Activated CD4-positive, alpha-beta T cell treated with anti-CD3 and anti-CD28 coated beads, Interleukin-2, Interleukin-6, amounts not matched to agents 100 ng/mL and 50 ng/mL, durations not matched to agents 16 hours and 8 hours (primary cell): ENCODE measurements at regions not wholly inside any gene's neighbourhood (a gene's known extent, or its start where the extent isn't known, plus 50 kb on each side); places are given as distances from the start of the nearest gene placed in this dataset.
"Not testable (repeated sequence)": the region's sequence is repeated elsewhere in the genome, so short reads cannot be mapped to it uniquely, and the experiment has no call there.

ENCODE experiments used
- DNase-seq: peaks from one replicate; pipeline ENCODE4 v3.0.0-alpha.2; 2020

- DNase-seq: no peak
Observed at GRCh38 chr12:131464081-131464480, 246.8 kb upstream of the SFSWAP start.

- no peak for DNase-seq
Observed at GRCh38 chr12:131466306-131466705, 244.6 kb upstream of the SFSWAP start.

DNA sequence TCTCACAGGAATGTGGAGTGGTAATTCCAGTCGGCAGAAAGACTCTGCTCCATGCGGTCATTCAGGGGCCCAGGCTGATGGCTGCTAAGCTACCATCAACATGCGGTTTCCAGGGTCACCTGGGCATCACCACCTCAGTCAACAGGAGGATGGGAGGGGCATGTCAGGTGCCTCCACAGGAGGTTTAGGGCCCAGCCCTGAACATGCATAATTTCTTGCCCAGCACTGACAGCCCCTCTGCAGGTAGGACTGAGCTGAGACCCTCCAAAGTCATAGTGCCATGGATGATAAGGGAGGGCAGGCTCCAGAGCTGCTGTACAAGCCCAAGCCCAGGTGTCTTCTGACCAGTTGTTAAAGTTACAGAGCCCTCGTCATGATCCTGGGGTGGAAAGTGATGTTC lies 244.0 kb upstream of the SFSWAP start:
- no peak for DNase-seq

DNA sequence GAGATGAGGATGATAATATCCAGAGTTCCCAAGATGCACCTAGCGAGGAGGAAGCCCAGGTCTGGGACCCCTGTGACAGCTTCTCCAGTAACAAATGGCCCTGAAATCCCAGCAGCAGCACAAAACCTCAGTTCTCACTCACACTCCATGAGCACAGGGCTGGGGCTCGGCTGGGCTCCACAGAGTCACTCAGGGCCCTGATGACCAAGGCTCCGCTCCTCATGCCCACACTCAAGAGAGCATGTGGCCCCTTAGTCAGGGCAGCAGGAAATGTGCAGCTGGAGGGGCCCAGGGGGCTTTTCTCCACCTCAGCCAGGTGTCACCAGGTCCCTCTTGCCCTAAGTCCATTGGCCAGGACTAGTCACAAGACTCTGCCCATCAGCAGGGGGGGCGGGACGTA lies 242.7 kb upstream of the SFSWAP start:
- DNase-seq: no peak

DNA sequence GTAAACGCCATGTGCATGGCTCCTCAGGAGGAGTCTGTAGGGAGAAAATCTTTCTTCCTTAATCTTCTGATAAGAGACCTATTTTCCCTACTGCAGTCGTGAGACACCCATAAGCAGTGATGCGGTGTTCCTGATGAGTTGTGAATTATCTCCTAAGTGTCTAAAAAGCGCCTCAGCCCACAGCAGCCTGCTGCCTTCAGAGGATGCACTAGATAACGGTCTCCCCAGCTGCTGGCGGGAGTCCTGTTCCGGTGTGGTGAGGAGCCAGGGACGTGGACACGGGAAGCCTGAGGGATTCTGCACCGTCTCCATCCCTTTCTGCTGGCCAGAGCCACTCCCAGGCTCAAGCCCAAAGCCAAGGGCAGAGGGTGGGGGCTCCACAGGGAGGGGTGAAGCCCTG lies 240.9 kb upstream of the SFSWAP start:
- not testable (repeated sequence) for DNase-seq

GRCh38 chr12:131471271-131471905 lies 239.5 kb upstream of the SFSWAP start:
- no peak for DNase-seq

DNA sequence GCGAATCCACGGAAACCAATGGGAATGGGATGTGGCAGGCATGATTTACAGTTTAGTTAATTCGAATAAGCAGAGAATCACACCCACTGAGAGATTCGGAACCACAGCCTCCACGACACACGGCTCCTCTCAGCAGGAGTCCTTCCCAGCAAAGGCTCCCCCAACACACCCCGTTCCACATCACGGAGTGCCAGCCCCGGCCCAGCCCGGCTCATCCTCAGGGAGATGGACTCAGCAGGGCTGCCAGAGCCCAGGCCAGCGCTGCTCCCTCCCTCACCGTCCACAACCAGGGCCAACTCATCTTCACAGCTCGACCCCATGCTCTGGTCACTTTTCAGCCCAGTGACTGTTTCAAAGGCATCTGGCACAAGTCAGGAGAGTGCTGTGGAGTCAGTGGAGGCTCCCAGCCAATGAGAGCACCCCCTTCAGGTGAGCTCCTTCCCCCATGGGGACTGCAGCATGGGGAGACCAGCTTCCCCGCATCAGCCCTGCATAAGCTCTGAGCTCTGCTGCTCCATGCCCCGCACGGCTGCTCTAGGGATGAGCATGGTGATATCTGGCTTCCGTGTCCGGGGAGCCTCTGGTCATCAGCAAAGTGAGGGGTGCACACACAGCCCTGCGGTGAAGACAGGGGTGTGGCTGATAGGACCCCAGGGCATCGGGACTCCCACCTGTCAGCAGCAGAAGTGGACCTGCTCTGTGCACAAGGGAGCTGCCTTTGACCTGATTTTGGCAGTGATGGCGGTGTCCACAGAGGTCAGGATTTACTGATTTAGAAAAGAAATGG lies 238.8 kb upstream of the SFSWAP start:
- DNase-seq: no peak

DNA sequence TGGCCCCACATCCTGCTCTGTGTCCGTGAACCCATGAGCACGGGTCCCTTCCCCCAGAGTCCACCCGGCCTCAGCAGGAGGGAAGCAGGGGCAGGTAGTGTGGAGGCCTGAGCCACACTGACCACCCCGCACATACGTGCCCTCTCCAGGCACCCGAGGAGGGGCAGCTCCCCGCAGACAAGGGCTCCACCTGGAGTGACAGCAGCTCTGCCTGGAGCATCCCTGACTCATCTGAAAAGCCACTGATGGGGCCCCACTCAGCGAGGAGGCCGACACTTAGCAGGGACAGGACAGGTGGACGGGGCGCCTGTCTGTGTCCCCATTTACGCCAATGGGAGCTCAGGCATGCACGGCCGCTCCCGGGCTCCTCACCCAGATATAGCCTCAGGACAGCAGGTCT lies 237.6 kb upstream of the SFSWAP start:
- no peak for DNase-seq

- DNase-seq: no peak
Observed at GRCh38 chr12:131473741-131474709, 236.9 kb upstream of the SFSWAP start.

DNA sequence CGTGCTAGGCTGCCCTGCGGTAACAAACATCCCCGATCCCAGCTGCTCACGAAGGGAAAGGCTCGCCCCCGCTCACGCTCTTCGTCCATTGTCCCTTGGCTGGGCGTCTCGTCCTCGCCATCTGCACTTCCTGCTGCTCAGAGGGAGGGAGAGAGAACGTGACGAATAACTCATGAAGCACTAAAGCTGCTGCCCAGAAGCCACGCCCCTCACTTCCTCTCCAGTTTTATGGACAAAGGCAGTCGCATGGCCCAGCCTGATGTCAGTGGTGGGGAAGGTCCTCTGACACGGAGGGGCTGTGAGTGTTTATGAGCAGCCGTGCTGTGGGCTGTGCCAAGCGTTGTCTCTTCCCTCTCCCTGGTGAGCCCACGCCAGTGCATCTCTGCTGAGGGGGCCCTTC lies 235.9 kb upstream of the SFSWAP start:
- not testable (repeated sequence) for DNase-seq

GRCh38 chr12:131477613-131478012 lies 233.3 kb upstream of the SFSWAP start:
- DNase-seq: no peak

GRCh38 chr12:131478468-131478867 lies 232.4 kb upstream of the SFSWAP start:
- DNase-seq: no peak

- no peak for DNase-seq
Observed at GRCh38 chr12:131482199-131482598, 228.7 kb upstream of the SFSWAP start.

GRCh38 chr12:131482686-131483085 lies 228.2 kb upstream of the SFSWAP start:
- DNase-seq: no peak

- DNase-seq: no peak
Observed at GRCh38 chr12:131486451-131487230, 224.2 kb upstream of the SFSWAP start.

GRCh38 chr12:131487388-131488124 lies 223.3 kb upstream of the SFSWAP start:
- no peak for DNase-seq

- DNase-seq: no peak
Observed at GRCh38 chr12:131489718-131490117, 221.2 kb upstream of the SFSWAP start.

DNA sequence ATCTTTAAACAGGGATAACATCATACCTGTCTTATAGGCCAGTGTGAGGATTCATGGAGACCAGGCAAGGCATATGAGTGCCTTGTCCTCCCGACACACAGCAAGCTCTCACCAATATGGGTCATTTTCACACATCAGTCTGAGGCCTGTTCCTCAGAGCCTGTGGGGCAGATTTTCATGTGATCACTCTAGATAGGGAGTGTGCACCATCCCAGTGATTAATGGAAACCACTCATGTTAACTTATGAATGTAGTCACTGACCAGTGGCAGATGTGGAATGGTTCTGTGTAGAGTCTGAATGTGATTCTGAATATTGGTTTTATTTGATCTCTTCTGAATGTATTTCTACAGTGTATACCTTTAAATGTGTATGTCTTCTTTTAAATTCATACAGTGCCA lies 219.7 kb upstream of the SFSWAP start:
- DNase-seq: no peak

- no peak for DNase-seq
Observed at GRCh38 chr12:131491916-131492490, 218.9 kb upstream of the SFSWAP start.

GRCh38 chr12:131493068-131493826 lies 217.6 kb upstream of the SFSWAP start:
- DNase-seq: no peak

- no peak for DNase-seq
Observed at GRCh38 chr12:131494216-131494615, 216.7 kb upstream of the SFSWAP start.
